ENCODE measurements at regions not wholly inside any gene's neighbourhood (a gene's known extent, or its start where the extent isn't known, plus 50 kb on each side); places are given as distances from the start of the nearest gene placed in this dataset.

DNA sequence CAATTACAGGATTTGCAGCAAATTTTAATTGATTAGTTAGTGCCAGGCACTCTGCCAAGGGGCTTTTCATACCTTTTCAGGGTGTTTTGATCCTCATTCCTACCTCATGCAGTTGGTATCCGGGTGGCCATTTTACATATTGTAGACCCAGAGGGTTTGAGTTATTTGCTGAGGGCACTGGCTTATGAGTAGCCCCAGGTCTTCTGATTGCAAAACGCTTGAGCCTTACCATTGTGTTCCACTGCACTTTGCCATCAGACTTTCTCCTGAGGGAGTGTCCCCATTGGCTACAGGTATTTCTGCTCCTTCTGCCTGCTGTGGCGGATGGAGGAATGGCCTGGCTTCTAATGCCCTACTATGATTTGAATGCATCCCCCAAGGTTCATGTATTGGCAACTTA lies 257.8 kb upstream of the CRY1 start:
- TF ChIP-seq, protein P1, sequence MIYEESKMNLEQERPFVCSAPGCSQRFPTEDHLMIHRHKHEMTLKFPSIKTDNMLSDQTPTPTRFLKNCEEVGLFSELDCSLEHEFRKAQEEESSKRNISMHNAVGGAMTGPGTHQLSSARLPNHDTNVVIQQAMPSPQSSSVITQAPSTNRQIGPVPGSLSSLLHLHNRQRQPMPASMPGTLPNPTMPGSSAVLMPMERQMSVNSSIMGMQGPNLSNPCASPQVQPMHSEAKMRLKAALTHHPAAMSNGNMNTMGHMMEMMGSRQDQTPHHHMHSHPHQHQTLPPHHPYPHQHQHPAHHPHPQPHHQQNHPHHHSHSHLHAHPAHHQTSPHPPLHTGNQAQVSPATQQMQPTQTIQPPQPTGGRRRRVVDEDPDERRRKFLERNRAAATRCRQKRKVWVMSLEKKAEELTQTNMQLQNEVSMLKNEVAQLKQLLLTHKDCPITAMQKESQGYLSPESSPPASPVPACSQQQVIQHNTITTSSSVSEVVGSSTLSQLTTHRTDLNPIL (CRISPR knock-in tag; IDR thresholded peaks at IDR 0.05; ENCODE audit: low read depth) = no peak
- TF ChIP-seq, protein P2, sequence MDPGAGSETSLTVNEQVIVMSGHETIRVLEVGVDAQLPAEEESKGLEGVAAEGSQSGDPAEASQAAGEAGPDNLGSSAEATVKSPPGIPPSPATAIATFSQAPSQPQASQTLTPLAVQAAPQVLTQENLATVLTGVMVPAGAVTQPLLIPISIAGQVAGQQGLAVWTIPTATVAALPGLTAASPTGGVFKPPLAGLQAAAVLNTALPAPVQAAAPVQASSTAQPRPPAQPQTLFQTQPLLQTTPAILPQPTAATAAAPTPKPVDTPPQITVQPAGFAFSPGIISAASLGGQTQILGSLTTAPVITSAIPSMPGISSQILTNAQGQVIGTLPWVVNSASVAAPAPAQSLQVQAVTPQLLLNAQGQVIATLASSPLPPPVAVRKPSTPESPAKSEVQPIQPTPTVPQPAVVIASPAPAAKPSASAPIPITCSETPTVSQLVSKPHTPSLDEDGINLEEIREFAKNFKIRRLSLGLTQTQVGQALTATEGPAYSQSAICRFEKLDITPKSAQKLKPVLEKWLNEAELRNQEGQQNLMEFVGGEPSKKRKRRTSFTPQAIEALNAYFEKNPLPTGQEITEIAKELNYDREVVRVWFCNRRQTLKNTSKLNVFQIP (CRISPR knock-in tag; IDR thresholded peaks at IDR 0.05; ENCODE audit: borderline replicate concordance, low read depth) = no peak
- no peak for TF ChIP-seq ZNF565 (CRISPR knock-in tag; conservative IDR thresholded peaks at IDR 0.05; ENCODE audit: low read depth)
- TF ChIP-seq, protein P3, sequence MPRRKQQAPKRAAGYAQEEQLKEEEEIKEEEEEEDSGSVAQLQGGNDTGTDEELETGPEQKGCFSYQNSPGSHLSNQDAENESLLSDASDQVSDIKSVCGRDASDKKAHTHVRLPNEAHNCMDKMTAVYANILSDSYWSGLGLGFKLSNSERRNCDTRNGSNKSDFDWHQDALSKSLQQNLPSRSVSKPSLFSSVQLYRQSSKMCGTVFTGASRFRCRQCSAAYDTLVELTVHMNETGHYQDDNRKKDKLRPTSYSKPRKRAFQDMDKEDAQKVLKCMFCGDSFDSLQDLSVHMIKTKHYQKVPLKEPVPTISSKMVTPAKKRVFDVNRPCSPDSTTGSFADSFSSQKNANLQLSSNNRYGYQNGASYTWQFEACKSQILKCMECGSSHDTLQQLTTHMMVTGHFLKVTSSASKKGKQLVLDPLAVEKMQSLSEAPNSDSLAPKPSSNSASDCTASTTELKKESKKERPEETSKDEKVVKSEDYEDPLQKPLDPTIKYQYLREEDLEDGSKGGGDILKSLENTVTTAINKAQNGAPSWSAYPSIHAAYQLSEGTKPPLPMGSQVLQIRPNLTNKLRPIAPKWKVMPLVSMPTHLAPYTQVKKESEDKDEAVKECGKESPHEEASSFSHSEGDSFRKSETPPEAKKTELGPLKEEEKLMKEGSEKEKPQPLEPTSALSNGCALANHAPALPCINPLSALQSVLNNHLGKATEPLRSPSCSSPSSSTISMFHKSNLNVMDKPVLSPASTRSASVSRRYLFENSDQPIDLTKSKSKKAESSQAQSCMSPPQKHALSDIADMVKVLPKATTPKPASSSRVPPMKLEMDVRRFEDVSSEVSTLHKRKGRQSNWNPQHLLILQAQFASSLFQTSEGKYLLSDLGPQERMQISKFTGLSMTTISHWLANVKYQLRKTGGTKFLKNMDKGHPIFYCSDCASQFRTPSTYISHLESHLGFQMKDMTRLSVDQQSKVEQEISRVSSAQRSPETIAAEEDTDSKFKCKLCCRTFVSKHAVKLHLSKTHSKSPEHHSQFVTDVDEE (CRISPR knock-in tag; IDR thresholded peaks at IDR 0.05) = no peak
- TF ChIP-seq, protein P4, sequence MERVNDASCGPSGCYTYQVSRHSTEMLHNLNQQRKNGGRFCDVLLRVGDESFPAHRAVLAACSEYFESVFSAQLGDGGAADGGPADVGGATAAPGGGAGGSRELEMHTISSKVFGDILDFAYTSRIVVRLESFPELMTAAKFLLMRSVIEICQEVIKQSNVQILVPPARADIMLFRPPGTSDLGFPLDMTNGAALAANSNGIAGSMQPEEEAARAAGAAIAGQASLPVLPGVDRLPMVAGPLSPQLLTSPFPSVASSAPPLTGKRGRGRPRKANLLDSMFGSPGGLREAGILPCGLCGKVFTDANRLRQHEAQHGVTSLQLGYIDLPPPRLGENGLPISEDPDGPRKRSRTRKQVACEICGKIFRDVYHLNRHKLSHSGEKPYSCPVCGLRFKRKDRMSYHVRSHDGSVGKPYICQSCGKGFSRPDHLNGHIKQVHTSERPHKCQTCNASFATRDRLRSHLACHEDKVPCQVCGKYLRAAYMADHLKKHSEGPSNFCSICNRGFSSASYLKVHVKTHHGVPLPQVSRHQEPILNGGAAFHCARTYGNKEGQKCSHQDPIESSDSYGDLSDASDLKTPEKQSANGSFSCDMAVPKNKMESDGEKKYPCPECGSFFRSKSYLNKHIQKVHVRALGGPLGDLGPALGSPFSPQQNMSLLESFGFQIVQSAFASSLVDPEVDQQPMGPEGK (CRISPR knock-in tag; IDR thresholded peaks at IDR 0.05; ENCODE audit: borderline replicate concordance) = no peak
- no peak for TF ChIP-seq SNAI2 (CRISPR knock-in tag; IDR thresholded peaks at IDR 0.05)
- no peak for TF ChIP-seq TCF4 (CRISPR knock-in tag; IDR thresholded peaks at IDR 0.05; ENCODE audit: borderline replicate concordance)
- TF ChIP-seq ESRRG (CRISPR knock-in tag; IDR thresholded peaks at IDR 0.05) = no peak
- no peak for TF ChIP-seq ARNTL (CRISPR knock-in tag; IDR thresholded peaks at IDR 0.05; ENCODE audit: borderline replicate concordance, low read depth)
- TF ChIP-seq ZC3H10 (CRISPR knock-in tag; IDR thresholded peaks at IDR 0.05) = no peak
- TF ChIP-seq ISL1 (CRISPR knock-in tag; IDR thresholded peaks at IDR 0.05) = no peak
